H9 (cell line): ENCODE measurements at regions not wholly inside any gene's neighbourhood (a gene's known extent, or its start where the extent isn't known, plus 50 kb on each side); places are given as distances from the start of the nearest gene placed in this dataset.

Source experiments
- DNase-seq: peaks from one replicate; pipeline ENCODE4 v3.0.0-alpha.2; 2017
- H2AFZ ChIP-seq: one replicate; pipeline ENCODE4 v1.6.1; 2013; ENCODE audit warnings: mild to moderate bottlenecking, low read length, control low read depth, moderate library complexity
- H2AK5ac ChIP-seq: 2 replicates; pipeline ENCODE4 v1.6.1; 2013; ENCODE audit warnings: low read length, control low read depth, mixed read lengths; ENCODE audit not compliant: insufficient read length
- H2BK120ac ChIP-seq: one replicate; pipeline ENCODE4 v1.6.1; 2013; ENCODE audit warnings: low read depth, mild to moderate bottlenecking, low read length, control low read depth, inconsistent platforms; ENCODE audit not compliant: poor library complexity, severe bottlenecking
- H2BK12ac ChIP-seq: 2 replicates; pipeline ENCODE4 v1.6.1; 2013; ENCODE audit warnings: low read length, control low read depth, mixed read lengths, low read depth; ENCODE audit not compliant: insufficient read length
- H2BK15ac ChIP-seq: 2 replicates; pipeline ENCODE4 v1.6.1; 2013; ENCODE audit warnings: low read depth, low read length, control low read depth
- H2BK20ac ChIP-seq: one replicate; pipeline ENCODE4 v1.6.1; 2013; ENCODE audit warnings: low read depth, mild to moderate bottlenecking, low read length, control low read depth, inconsistent platforms; ENCODE audit not compliant: poor library complexity, severe bottlenecking
- H2BK5ac ChIP-seq: 2 replicates; pipeline ENCODE4 v1.6.1; 2013; ENCODE audit warnings: low read length, control low read depth, mixed read lengths; ENCODE audit not compliant: insufficient read length
- H3K14ac ChIP-seq: 2 replicates; pipeline ENCODE4 v1.6.1; 2013; ENCODE audit warnings: low read length, control low read depth; ENCODE audit not compliant: insufficient read depth
- H3K18ac ChIP-seq: 2 replicates; pipeline ENCODE4 v1.6.1; 2013; ENCODE audit warnings: low read depth, mild to moderate bottlenecking, mixed read lengths, low read length, control low read depth; ENCODE audit not compliant: insufficient read length
- H3K23ac ChIP-seq: 2 replicates; pipeline ENCODE4 v1.6.1; 2013; ENCODE audit warnings: low read length, control low read depth, mixed read lengths, low read depth; ENCODE audit not compliant: insufficient read length
- H3K23me2 ChIP-seq: 2 replicates; pipeline ENCODE4 v1.6.1; 2013; ENCODE audit warnings: low read depth, mild to moderate bottlenecking, mixed read lengths, low read length, control low read depth; ENCODE audit not compliant: insufficient read length, poor library complexity, severe bottlenecking
- H3K27ac ChIP-seq: 2 replicates; pipeline ENCODE4 v1.5.1; 2013; ENCODE audit warnings: low read length, control low read depth, mixed read lengths, low read depth; ENCODE audit not compliant: insufficient read length
- H3K27me3 ChIP-seq: 2 replicates; pipeline ENCODE4 v1.6.1; 2013; ENCODE audit warnings: low read length, control low read depth, inconsistent platforms; ENCODE audit not compliant: insufficient read depth
- H3K4ac ChIP-seq: 2 replicates; pipeline ENCODE4 v1.6.1; 2013; ENCODE audit warnings: low read depth, mild to moderate bottlenecking, control low read depth, inconsistent platforms, low read length, moderate library complexity
- H3K4me1 ChIP-seq: 2 replicates; pipeline ENCODE4 v1.6.1; 2013; ENCODE audit warnings: low read length, control low read depth, inconsistent platforms; ENCODE audit not compliant: insufficient read depth
- H3K4me2 ChIP-seq: 2 replicates; pipeline ENCODE4 v1.6.1; 2013; ENCODE audit warnings: low read length, control low read depth, mixed read lengths; ENCODE audit not compliant: insufficient read length, insufficient read depth
- H3K56ac ChIP-seq: 2 replicates; pipeline ENCODE4 v1.6.1; 2013; ENCODE audit warnings: low read depth, mild to moderate bottlenecking, mixed read lengths, low read length, control low read depth; ENCODE audit not compliant: insufficient read length
- H3K79me1 ChIP-seq: 2 replicates; pipeline ENCODE4 v1.6.1; 2013; ENCODE audit warnings: low read depth, mild to moderate bottlenecking, moderate library complexity, low read length, control low read depth, inconsistent platforms; ENCODE audit not compliant: insufficient read depth, poor library complexity, severe bottlenecking
- H3K79me2 ChIP-seq: 2 replicates; pipeline ENCODE4 v1.6.1; 2013; ENCODE audit warnings: low read length, control low read depth, inconsistent platforms; ENCODE audit not compliant: insufficient read depth
- H3K9ac ChIP-seq: 2 replicates; pipeline ENCODE4 v1.6.1; 2013; ENCODE audit warnings: low read length, control low read depth, mixed read lengths; ENCODE audit not compliant: insufficient read length; ENCODE audit errors: extremely low read depth
- H3K9me3 ChIP-seq: one replicate; pipeline ENCODE4 v1.6.1; 2013; ENCODE audit warnings: low read depth, low read length, inconsistent platforms; ENCODE audit not compliant: control insufficient read depth
- H3T11ph ChIP-seq: one replicate; pipeline ENCODE4 v1.6.1; 2013; ENCODE audit warnings: mild to moderate bottlenecking, low read length, control low read depth, inconsistent platforms
- H4K20me1 ChIP-seq: one replicate; pipeline ENCODE4 v1.6.1; 2013; ENCODE audit not compliant: control insufficient read depth, insufficient read length, insufficient read depth
- H4K5ac ChIP-seq: 2 replicates; pipeline ENCODE4 v1.6.1; 2013; ENCODE audit warnings: low read depth, mild to moderate bottlenecking, mixed read lengths, low read length, control low read depth; ENCODE audit not compliant: insufficient read length
- H4K8ac ChIP-seq: replicated peaks from 2 replicates; pipeline ENCODE4 v1.6.1; 2013; ENCODE audit warnings: low read length, control low read depth, mixed read lengths, low read depth; ENCODE audit not compliant: insufficient read length
- H4K91ac ChIP-seq: 2 replicates; pipeline ENCODE4 v1.6.1; 2013; ENCODE audit warnings: low read depth, mild to moderate bottlenecking, moderate library complexity, mixed read lengths, low read length, control low read depth; ENCODE audit not compliant: insufficient read length
- H3K27ac Mint-ChIP-seq, 3 experiments: 2 replicates in 2 of 3; 3 replicates in 1 of 3; pipeline ENCODE4 v1.8.0; 2020 to 2021; ENCODE audit warnings: mixed read lengths in 3 of 3, mild to moderate bottlenecking in 1 of 3, moderate library complexity in 1 of 3
- H3K27me3 Mint-ChIP-seq: 2 replicates; pipeline ENCODE4 v1.8.0; 2021; ENCODE audit warnings: low read depth, mild to moderate bottlenecking, moderate library complexity, mixed read lengths
- H3K36me3 Mint-ChIP-seq, 3 experiments: 2 replicates in 2 of 3; 3 replicates in 1 of 3; pipeline ENCODE4 v1.8.0; 2020 to 2021; ENCODE audit warnings: low read depth in 3 of 3, mixed read lengths in 3 of 3; ENCODE audit not compliant: insufficient read depth in 1 of 3
- H3K4me1 Mint-ChIP-seq, 2 experiments: 2 replicates each; pipeline ENCODE4 v1.8.0; 2020; ENCODE audit warnings: mixed read lengths in 2 of 2
- H3K4me3 Mint-ChIP-seq, 2 experiments: 2 replicates in 1 of 2; 3 replicates in 1 of 2; pipeline ENCODE4 v1.8.0; 2020 to 2021; ENCODE audit warnings: mild to moderate bottlenecking in 2 of 2, mixed read lengths in 2 of 2, moderate library complexity in 1 of 2
- H3K9me3 Mint-ChIP-seq, 2 experiments: 2 replicates in 1 of 2; 3 replicates in 1 of 2; pipeline ENCODE4 v1.8.0; 2020; ENCODE audit warnings: mild to moderate bottlenecking in 2 of 2, mixed read lengths in 2 of 2, moderate library complexity in 1 of 2
- WGBS: extraction: QIAGEN DNeasy Blood & Tissue Kit; methylation state at CpG from one replicate; pipeline ENCODE4 v1.1.7; 2013; ENCODE audit warnings: missing lambda C conversion rate, low lambda C conversion rate, mixed read lengths; ENCODE audit not compliant: insufficient read length; ENCODE audit errors: extremely low coverage; 5-methylcytosine and 5-hydroxymethylcytosine counted together
- TF ChIP-seq, protein P1 (sequence below): fragments of 200-600 bp; sonication (generic); conservative IDR thresholded peaks from 3 replicates; pipeline ENCODE4 v1.8.0; 2021; ENCODE audit warnings: antibody characterized with exemption, mild to moderate bottlenecking

DNA sequence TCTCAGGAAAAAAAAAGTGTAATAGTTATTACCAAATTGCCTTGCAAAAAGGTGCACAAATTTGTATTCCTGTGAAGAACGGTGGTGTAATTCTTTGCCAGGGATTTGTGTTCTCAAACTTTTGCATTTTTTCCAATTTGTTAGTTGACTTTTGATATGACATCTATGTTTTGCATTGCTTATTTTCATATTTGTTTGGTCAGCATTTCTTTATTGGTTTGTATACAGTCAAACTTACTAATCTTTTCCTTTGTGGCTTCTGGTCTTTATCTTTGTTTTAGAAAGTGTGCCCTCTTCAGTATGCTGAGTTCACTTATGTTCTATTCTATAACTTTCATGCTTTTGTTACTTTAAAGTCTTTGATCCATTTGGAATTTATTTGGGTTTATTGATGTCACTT, 226.2 kb upstream of the ZFHX3 start:
- no peak overlapping the region for H3K9ac ChIP-seq
- no peak overlapping the region for H4K91ac ChIP-seq
- no peaks in the 10 kb centered on the region; the same call in 1 of the 2 replicates for H3K27me3 Mint-ChIP-seq
- H3K4me2 ChIP-seq: no peak overlapping the region
- no peak overlapping the region for H2BK15ac ChIP-seq
- no peak overlapping the region for H3K18ac ChIP-seq
- TF ChIP-seq, protein P1, sequence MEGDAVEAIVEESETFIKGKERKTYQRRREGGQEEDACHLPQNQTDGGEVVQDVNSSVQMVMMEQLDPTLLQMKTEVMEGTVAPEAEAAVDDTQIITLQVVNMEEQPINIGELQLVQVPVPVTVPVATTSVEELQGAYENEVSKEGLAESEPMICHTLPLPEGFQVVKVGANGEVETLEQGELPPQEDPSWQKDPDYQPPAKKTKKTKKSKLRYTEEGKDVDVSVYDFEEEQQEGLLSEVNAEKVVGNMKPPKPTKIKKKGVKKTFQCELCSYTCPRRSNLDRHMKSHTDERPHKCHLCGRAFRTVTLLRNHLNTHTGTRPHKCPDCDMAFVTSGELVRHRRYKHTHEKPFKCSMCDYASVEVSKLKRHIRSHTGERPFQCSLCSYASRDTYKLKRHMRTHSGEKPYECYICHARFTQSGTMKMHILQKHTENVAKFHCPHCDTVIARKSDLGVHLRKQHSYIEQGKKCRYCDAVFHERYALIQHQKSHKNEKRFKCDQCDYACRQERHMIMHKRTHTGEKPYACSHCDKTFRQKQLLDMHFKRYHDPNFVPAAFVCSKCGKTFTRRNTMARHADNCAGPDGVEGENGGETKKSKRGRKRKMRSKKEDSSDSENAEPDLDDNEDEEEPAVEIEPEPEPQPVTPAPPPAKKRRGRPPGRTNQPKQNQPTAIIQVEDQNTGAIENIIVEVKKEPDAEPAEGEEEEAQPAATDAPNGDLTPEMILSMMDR: no peak
- H4K8ac ChIP-seq: no peak overlapping the region
- no peaks in the 10 kb centered on the region for H3K79me1 ChIP-seq
- no peak overlapping the region for H3K27ac ChIP-seq
- no peaks in the 10 kb centered on the region for H4K20me1 ChIP-seq
- H3T11ph ChIP-seq: no peak overlapping the region
- H3K14ac ChIP-seq: no peak overlapping the region
- H3K4me1 ChIP-seq: no peaks in the 10 kb centered on the region
- WGBS: no CpG with 5 or more reads among the region's 1 CpG
- H3K4me3 Mint-ChIP-seq: no peak overlapping the region
- H4K5ac ChIP-seq: no peak overlapping the region
- no peak overlapping the region for H3K27ac Mint-ChIP-seq
- no peaks in the 10 kb centered on the region for H3K23me2 ChIP-seq
- H2BK12ac ChIP-seq: no peak overlapping the region
- H3K56ac ChIP-seq: no peak overlapping the region
- no peak overlapping the region for H3K4ac ChIP-seq
- no peaks in the 10 kb centered on the region for H3K9me3 ChIP-seq
- no peak for DNase-seq
- no peak overlapping the region for H2BK5ac ChIP-seq
- no peak overlapping the region for H2BK120ac ChIP-seq
- H3K23ac ChIP-seq: no peak overlapping the region
- no peak overlapping the region for H2AFZ ChIP-seq
- H3K27me3 ChIP-seq: no peaks in the 10 kb centered on the region
- no peak overlapping the region for H2AK5ac ChIP-seq
- H3K79me2 ChIP-seq: no peaks in the 10 kb centered on the region
- no peaks in the 10 kb centered on the region for H3K36me3 Mint-ChIP-seq
- H2BK20ac ChIP-seq: no peak overlapping the region
- no peaks in the 10 kb centered on the region for H3K4me1 Mint-ChIP-seq
- peaks cover 0 to 3% of the 10 kb centered on the region in 2 experiments; a peak in 2 of 5 replicates for H3K9me3 Mint-ChIP-seq
